ENCODE measurements at regions not wholly inside any gene's neighbourhood (a gene's known extent, or its start where the extent isn't known, plus 50 kb on each side); places are given as distances from the start of the nearest gene placed in this dataset.
"Not testable (repeated sequence)": the region's sequence is repeated elsewhere in the genome, so short reads cannot be mapped to it uniquely, and the experiment has no call there.

- TF ChIP-seq EZH2phosphoT487 (IDR thresholded peaks at IDR 0.05; ENCODE audit: borderline replicate concordance); SRF (IDR thresholded peaks at IDR 0.05; ENCODE audit: low read depth): not testable (repeated sequence)
These were observed 152.6 kb downstream of the GOLGA6L4 start for GRCh38 chr15:84388201-84388600.
